Spinal cord (tissue), 9 donors: ENCODE measurements at regions not wholly inside any gene's neighbourhood (a gene's known extent, or its start where the extent isn't known, plus 50 kb on each side); places are given as distances from the start of the nearest gene placed in this dataset.
A peak's percentile ranks its signal among the peaks of the same experiment; 100 is the strongest.

Experiments used
- DNase-seq, 6 donors: peaks; one replicate each; pipeline versions ENCODE4 v3.0.0 to v3.0.0-alpha.2; 2013 to 2015; ENCODE audit warnings: low spot score in 6 of 6, low read depth in 4 of 6
- H3K27ac ChIP-seq: one replicate; pipeline ENCODE4 v1.5.1; 2013; ENCODE audit warnings: low read depth, low read length, control low read depth
- H3K27me3 ChIP-seq: one replicate; pipeline ENCODE4 v1.6.1; 2013; ENCODE audit warnings: low read length; ENCODE audit not compliant: control insufficient read depth, insufficient read depth
- H3K36me3 ChIP-seq: one replicate; pipeline ENCODE4 v1.6.1; 2013; ENCODE audit warnings: low read length; ENCODE audit not compliant: control insufficient read depth, insufficient read depth
- H3K4me1 ChIP-seq: one replicate; pipeline ENCODE4 v1.6.1; 2013; ENCODE audit warnings: low read length; ENCODE audit not compliant: control insufficient read depth, insufficient read depth
- H3K4me3 ChIP-seq: one replicate; pipeline ENCODE4 v1.5.1; 2013; ENCODE audit warnings: low read depth, low read length, control low read depth
- H3K9me3 ChIP-seq: one replicate; pipeline ENCODE4 v1.6.1; 2013; ENCODE audit warnings: low read length; ENCODE audit not compliant: control insufficient read depth, insufficient read depth
- WGBS: methylation state at CpG from one replicate; pipeline ENCODE4 v1.1.5; 2013; ENCODE audit warnings: missing lambda C conversion rate; ENCODE audit not compliant: insufficient coverage; 5-methylcytosine and 5-hydroxymethylcytosine counted together
- donor health status: healthy.

- H3K36me3 ChIP-seq: no peaks in the 10 kb centered on the region
- H3K27ac ChIP-seq: no peak overlapping the region
- WGBS: 80% methylated on average over 1 of the region's 2 CpGs
- no peak for DNase-seq
- H3K9me3 ChIP-seq: no peaks in the 10 kb centered on the region
- H3K4me1 ChIP-seq: no peaks in the 10 kb centered on the region
- no peak overlapping the region for H3K4me3 ChIP-seq
- H3K27me3 ChIP-seq: no peaks in the 10 kb centered on the region
These were observed 93.8 kb upstream of the DNAJC10 start for GRCh38 chr2:182622231-182622630.

- Histone ChIP-seq H3K4me3 (no peak overlapping the region), H3K9me3 (no peaks in the 10 kb centered on the region), H3K27me3 (no peaks in the 10 kb centered on the region), H3K27ac (no peak overlapping the region), H3K4me1 (no peaks in the 10 kb centered on the region), H3K36me3 (no peaks in the 10 kb centered on the region)
- no peak for DNase-seq
- 100% methylated on average over 1 of the region's 1 CpG for WGBS
These were observed 90.2 kb upstream of the DNAJC10 start for GRCh38 chr2:182625814-182626213.

- no peaks in the 10 kb centered on the region for H3K9me3 ChIP-seq
- no peaks in the 10 kb centered on the region for H3K27me3 ChIP-seq
- DNase-seq: peak in 1 of 6 donors; percentile 80
- 75% methylated on average over 1 of the region's 3 CpGs for WGBS
- H3K36me3 ChIP-seq: no peaks in the 10 kb centered on the region
- H3K27ac ChIP-seq: no peak overlapping the region
- H3K4me1 ChIP-seq: no peaks in the 10 kb centered on the region
- H3K4me3 ChIP-seq: no peak overlapping the region
These were observed 87.1 kb upstream of the DNAJC10 start for GRCh38 chr2:182628916-182629315.

GRCh38 chr2:182630207-182630606, 85.8 kb upstream of the DNAJC10 start:
- WGBS: 83% methylated on average over 1 of the region's 1 CpG
- no peaks in the 10 kb centered on the region for H3K4me1 ChIP-seq
- H3K4me3 ChIP-seq: no peak overlapping the region
- H3K9me3 ChIP-seq: no peaks in the 10 kb centered on the region
- H3K27ac ChIP-seq: no peak overlapping the region
- no peaks in the 10 kb centered on the region for H3K36me3 ChIP-seq
- no peaks in the 10 kb centered on the region for H3K27me3 ChIP-seq
- DNase-seq: peak in 1 of 6 donors; percentile 61

GRCh38 chr2:182631299-182631698, 84.8 kb upstream of the DNAJC10 start:
- peak in 2 of 6 donors; percentile 44 to 45 for DNase-seq
- no peaks in the 10 kb centered on the region for H3K9me3 ChIP-seq
- no peak overlapping the region for H3K27ac ChIP-seq
- H3K4me1 ChIP-seq: no peaks in the 10 kb centered on the region
- H3K27me3 ChIP-seq: no peaks in the 10 kb centered on the region
- WGBS: 35% methylated on average over 2 of the region's 3 CpGs
- H3K36me3 ChIP-seq: no peaks in the 10 kb centered on the region
- H3K4me3 ChIP-seq: no peak overlapping the region

- Histone ChIP-seq H3K9me3 (no peaks in the 10 kb centered on the region), H3K27ac (no peak overlapping the region), H3K4me3 (no peak overlapping the region), H3K36me3 (no peaks in the 10 kb centered on the region), H3K4me1 (no peaks in the 10 kb centered on the region), H3K27me3 (no peaks in the 10 kb centered on the region)
- WGBS: no CpG with 5 or more reads among the region's 3 CpGs
- DNase-seq: peak in 1 of 6 donors; percentile 44
These were observed 81.7 kb upstream of the DNAJC10 start for GRCh38 chr2:182634386-182634785.

GRCh38 chr2:182636699-182637098, 79.4 kb upstream of the DNAJC10 start:
- H3K36me3 ChIP-seq: no peaks in the 10 kb centered on the region
- H3K4me1 ChIP-seq: no peaks in the 10 kb centered on the region
- no peaks in the 10 kb centered on the region for H3K27me3 ChIP-seq
- no peak overlapping the region for H3K27ac ChIP-seq
- no peak overlapping the region for H3K4me3 ChIP-seq
- no peak for DNase-seq
- H3K9me3 ChIP-seq: no peaks in the 10 kb centered on the region
- 69% methylated on average over 4 of the region's 5 CpGs for WGBS

GRCh38 chr2:182638667-182639066, 77.4 kb upstream of the DNAJC10 start:
- H3K4me3 ChIP-seq: no peak overlapping the region
- no peak for DNase-seq
- H3K4me1 ChIP-seq: no peaks in the 10 kb centered on the region
- no peaks in the 10 kb centered on the region for H3K36me3 ChIP-seq
- no peaks in the 10 kb centered on the region for H3K27me3 ChIP-seq
- no peak overlapping the region for H3K27ac ChIP-seq
- no peaks in the 10 kb centered on the region for H3K9me3 ChIP-seq
- WGBS: 100% methylated on average over 1 of the region's 2 CpGs

- no CpG with 5 or more reads among the region's 2 CpGs for WGBS
These were observed 76.1 kb upstream of the DNAJC10 start for GRCh38 chr2:182639971-182640370.

GRCh38 chr2:182642328-182642727, 73.7 kb upstream of the DNAJC10 start:
- no peak overlapping the region for H3K27ac ChIP-seq
- no peak overlapping the region for H3K4me3 ChIP-seq
- H3K36me3 ChIP-seq: no peaks in the 10 kb centered on the region
- H3K27me3 ChIP-seq: no peaks in the 10 kb centered on the region
- H3K4me1 ChIP-seq: no peaks in the 10 kb centered on the region
- no peaks in the 10 kb centered on the region for H3K9me3 ChIP-seq
- DNase-seq: no peak
- WGBS: no CpG with 5 or more reads among the region's 3 CpGs

More at GRCh38 chr2:182639971-182640370, 76.1 kb upstream of the DNAJC10 start:
- DNase-seq: no peak
- Histone ChIP-seq H3K36me3 (no peaks in the 10 kb centered on the region), H3K4me3 (no peak overlapping the region), H3K27ac (no peak overlapping the region), H3K27me3 (no peaks in the 10 kb centered on the region), H3K9me3 (no peaks in the 10 kb centered on the region), H3K4me1 (no peaks in the 10 kb centered on the region)
